H1 (cell line): ENCODE measurements at regions not wholly inside any gene's neighbourhood (a gene's known extent, or its start where the extent isn't known, plus 50 kb on each side); places are given as distances from the start of the nearest gene placed in this dataset.

ENCODE experiments used
- CTCF ChIA-PET: fragments of 300-600 bp; sonication (Branson Sonifier 250); formaldehyde crosslinking; loops from one replicate; lab custom pipeline; 2021; ENCODE audit not compliant: partially characterized antibody; lab: Charles Lee
- POLR2A ChIA-PET: fragments of 300-600 bp; sonication (Branson Sonifier 250); formaldehyde crosslinking; loops from one replicate; lab custom pipeline; 2021; ENCODE audit warnings: inconsistent platforms; ENCODE audit not compliant: partially characterized antibody; lab: Charles Lee
- DNase-seq, 2 experiments: peaks; one replicate each; pipeline versions ENCODE4 v3.0.0 to v3.0.0-alpha.2; 2010 to 2022; ENCODE audit warnings: low spot score in 2 of 2, low read depth in 1 of 2, mixed read lengths in 1 of 2
- FAIRE-seq: peaks from 2 replicates; lab custom pipeline; 2011; peaks lifted over from hg19 to GRCh38; lab: Jason Lieb, UNC
- H2AFZ ChIP-seq: 2 replicates; pipeline ENCODE4 v1.8.1; 2012; ENCODE audit warnings: low read length, inconsistent platforms
- H2AK5ac ChIP-seq: 2 replicates; pipeline ENCODE4 v1.6.1; 2013; ENCODE audit warnings: low read depth, low read length
- H2BK120ac ChIP-seq: replicated peaks from 2 replicates; pipeline ENCODE3; 2013; ENCODE audit warnings: low read depth, low read length, inconsistent platforms
- H2BK12ac ChIP-seq: 2 replicates; pipeline ENCODE4 v1.6.1; 2013; ENCODE audit warnings: low read depth, low read length
- H2BK15ac ChIP-seq: 2 replicates; pipeline ENCODE4 v1.6.1; 2013; ENCODE audit warnings: low read length
- H2BK20ac ChIP-seq: 2 replicates; pipeline ENCODE4 v1.6.1; 2013; ENCODE audit warnings: low read length
- H2BK5ac ChIP-seq: 2 replicates; pipeline ENCODE4 v1.6.1; 2013; ENCODE audit warnings: low read depth, low read length
- H3K14ac ChIP-seq: 2 replicates; pipeline ENCODE4 v1.6.1; 2013; ENCODE audit warnings: inconsistent platforms; ENCODE audit not compliant: insufficient read length
- H3K18ac ChIP-seq: 2 replicates; pipeline ENCODE4 v1.6.1; 2013; ENCODE audit warnings: low read length; ENCODE audit errors: extremely low read depth
- H3K23ac ChIP-seq: 2 replicates; pipeline ENCODE4 v1.6.1; 2013; ENCODE audit warnings: inconsistent platforms; ENCODE audit not compliant: insufficient read length
- H3K23me2 ChIP-seq: 2 replicates; pipeline ENCODE4 v1.6.1; 2013; ENCODE audit warnings: low read depth, low read length
- H3K27ac ChIP-seq: 2 replicates; pipeline ENCODE4 v1.6.1; 2011; ENCODE audit warnings: low read depth, low read length, inconsistent platforms
- H3K27me3 ChIP-seq, 4 experiments: replicated peaks in 1 of 4; 1 replicate in 1 of 4; 2 replicates in 3 of 4; pipeline versions ENCODE4 v1.6.1 to v1.8.1; 2011 to 2013; ENCODE audit warnings: low read length in 3 of 4, mild to moderate bottlenecking in 3 of 4, inconsistent platforms in 2 of 4, mixed read lengths in 2 of 4, moderate library complexity in 1 of 4; ENCODE audit not compliant: control insufficient read depth in 3 of 4, insufficient read depth in 3 of 4; ENCODE audit errors: extremely low read depth in 1 of 4
- H3K36me3 ChIP-seq, 4 experiments: 2 replicates each; pipeline versions ENCODE4 v1.6.1 to v1.8.1; 2011 to 2013; ENCODE audit warnings: mild to moderate bottlenecking in 4 of 4, low read length in 3 of 4, moderate library complexity in 2 of 4, control low read depth in 1 of 4, inconsistent platforms in 1 of 4; ENCODE audit not compliant: insufficient read depth in 4 of 4, control insufficient read depth in 2 of 4
- H3K4ac ChIP-seq: replicated peaks from 2 replicates; pipeline ENCODE3; 2013; ENCODE audit warnings: low read length, low read depth, mixed read lengths, inconsistent platforms; ENCODE audit not compliant: insufficient read length
- H3K4me1 ChIP-seq, 4 experiments: replicated peaks in 1 of 4; 1 replicate in 1 of 4; 2 replicates in 3 of 4; pipeline versions ENCODE4 v1.6.1 to v1.8.1; 2011 to 2013; ENCODE audit warnings: low read length in 3 of 4, inconsistent platforms in 2 of 4, mixed read lengths in 1 of 4; ENCODE audit not compliant: insufficient read depth in 4 of 4, control insufficient read depth in 3 of 4
- H3K4me2 ChIP-seq, 2 experiments: 2 replicates each; pipeline versions ENCODE4 v1.6.1 to v1.8.1; 2011 to 2013; ENCODE audit warnings: low read depth in 2 of 2, low read length in 2 of 2, control low read depth in 1 of 2, inconsistent platforms in 1 of 2, mild to moderate bottlenecking in 1 of 2; ENCODE audit not compliant: insufficient read depth in 1 of 2
- H3K4me3 ChIP-seq, 4 experiments: fragments of 200-600, 300-600 bp in 1 of 4; sonication (generic), shearing (Covaris generic), sonication (Bioruptor Twin) in 1 of 4; 2 replicates each; pipeline versions ENCODE4 v1.5.1 to v1.8.1; 2011 to 2016; ENCODE audit warnings: low read length in 4 of 4, low read depth in 3 of 4, control low read depth in 2 of 4, inconsistent platforms in 2 of 4, mild to moderate bottlenecking in 2 of 4, mixed read lengths in 1 of 4, moderate library complexity in 1 of 4; ENCODE audit not compliant: insufficient read depth in 2 of 4; ENCODE audit errors: extremely low read depth in 1 of 4
- H3K56ac ChIP-seq: replicated peaks from 2 replicates; pipeline ENCODE3; 2013; ENCODE audit warnings: low read depth, mild to moderate bottlenecking, mixed read lengths, low read length, inconsistent platforms; ENCODE audit not compliant: insufficient read length
- H3K79me1 ChIP-seq: 2 replicates; pipeline ENCODE4 v1.6.1; 2013; ENCODE audit warnings: low read depth, low read length, control low read depth
- H3K79me2 ChIP-seq, 2 experiments: 2 replicates each; pipeline versions ENCODE4 v1.6.1 to v1.8.1; 2012 to 2013; ENCODE audit warnings: low read length in 2 of 2, mild to moderate bottlenecking in 2 of 2, inconsistent platforms in 1 of 2; ENCODE audit not compliant: insufficient read depth in 2 of 2, control insufficient read depth in 1 of 2
- H3K9ac ChIP-seq, 4 experiments: replicated peaks in 1 of 4; 1 replicate in 1 of 4; 2 replicates in 3 of 4; pipeline versions ENCODE4 v1.6.1 to v1.8.1; 2011 to 2013; ENCODE audit warnings: low read depth in 3 of 4, low read length in 3 of 4, control low read depth in 2 of 4, mild to moderate bottlenecking in 2 of 4, moderate library complexity in 2 of 4, inconsistent platforms in 1 of 4; ENCODE audit errors: extremely low read depth in 1 of 4
- H3K9me3 ChIP-seq, 2 experiments: 2 replicates each; pipeline versions ENCODE4 v1.6.1 to v1.8.1; 2012 to 2013; ENCODE audit warnings: mild to moderate bottlenecking in 2 of 2, moderate library complexity in 2 of 2, control low read depth in 1 of 2, inconsistent platforms in 1 of 2, low read depth in 1 of 2, low read length in 1 of 2, mixed read lengths in 1 of 2; ENCODE audit not compliant: insufficient read depth in 2 of 2
- H4K20me1 ChIP-seq, 2 experiments: replicated peaks in 1 of 2; 2 replicates each; pipeline versions ENCODE3 to v1.8.1; 2011 to 2013; ENCODE audit warnings: inconsistent platforms in 2 of 2, low read length in 2 of 2, mild to moderate bottlenecking in 1 of 2; ENCODE audit not compliant: insufficient read depth in 2 of 2, control insufficient read depth in 1 of 2
- H4K5ac ChIP-seq: 2 replicates; pipeline ENCODE4 v1.6.1; 2013; ENCODE audit warnings: low read length, low read depth, mixed read lengths, inconsistent platforms; ENCODE audit not compliant: insufficient read length
- H4K8ac ChIP-seq: 2 replicates; pipeline ENCODE4 v1.8.0; 2013; ENCODE audit warnings: mild to moderate bottlenecking, moderate library complexity, low read length, inconsistent platforms; ENCODE audit not compliant: insufficient read depth; ENCODE audit errors: extremely low read depth
- H4K91ac ChIP-seq: replicated peaks from 2 replicates; pipeline ENCODE3; 2013; ENCODE audit warnings: low read length, mixed read lengths, inconsistent platforms; ENCODE audit not compliant: insufficient read length
- JUN ChIP-seq: IDR thresholded peaks from 2 replicates; pipeline ENCODE4 v1.6.1; 2011; ENCODE audit warnings: low read depth, mild to moderate bottlenecking, improper control_type of control experiment, low read length
- POU5F1 ChIP-seq: IDR thresholded peaks from 2 replicates; pipeline ENCODE4 v1.6.1; 2011; ENCODE audit warnings: low read depth, mild to moderate bottlenecking, low read length, moderate library complexity
- WGBS, 2 experiments: shearing (Covaris generic) in 1 of 2; methylation state at CpG; one replicate each; pipeline versions ENCODE4 v1.1.6 to v1.1.7; 2013 to 2015; ENCODE audit warnings: low lambda C conversion rate in 2 of 2, mixed read lengths in 2 of 2, inconsistent platforms in 1 of 2, low coverage in 1 of 2, missing lambda C conversion rate in 1 of 2; ENCODE audit not compliant: insufficient replicate concordance in 2 of 2, insufficient coverage in 1 of 2, insufficient read length in 1 of 2; ENCODE audit errors: extremely low coverage in 1 of 2, missing lambda C conversion rate in 1 of 2; 5-methylcytosine and 5-hydroxymethylcytosine counted together

DNA sequence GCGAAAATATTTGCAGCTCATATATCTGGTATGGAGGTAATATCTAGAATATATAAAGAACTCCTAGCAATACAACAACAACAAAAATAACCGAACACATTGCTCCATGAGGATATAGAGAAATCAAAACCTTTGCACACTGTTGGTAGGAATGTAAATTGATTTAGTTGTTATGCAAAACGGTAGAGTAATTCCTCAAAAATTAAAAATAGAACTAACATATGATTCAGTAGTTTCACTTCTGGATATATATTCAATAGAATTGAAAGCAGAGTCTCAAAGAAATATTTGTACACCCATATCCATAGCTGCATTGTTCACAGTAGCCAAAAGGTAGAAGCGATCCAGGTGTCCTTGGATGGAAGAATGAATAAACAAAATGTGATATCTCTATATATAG, 203.0 kb upstream of the CNKSR2 start:
- WGBS, 2 experiments = 88% methylated on average over 4 of the region's 4 CpGs; no CpG with 5 or more reads in 1 of the 2 experiments

More for the DNA sequence above, 203.0 kb upstream of the CNKSR2 start:
- no peaks in the 10 kb centered on the region for H3K79me2 ChIP-seq
- no peak overlapping the region for H3K18ac ChIP-seq
- H3K14ac ChIP-seq = no peak overlapping the region
- no peak overlapping the region for H2BK12ac ChIP-seq
- no peaks in the 10 kb centered on the region for H3K36me3 ChIP-seq
- no peak overlapping the region for H3K4ac ChIP-seq
- no peak overlapping the region for H4K91ac ChIP-seq
- no peak overlapping the region for H3K4me2 ChIP-seq
- no peak overlapping the region for H4K5ac ChIP-seq
- FAIRE-seq = no peak
- H3K4me1 ChIP-seq = peaks cover 0 to 3% (median 0%) of the 10 kb centered on the region in 4 experiments; a peak in 1 of 7 replicates
- DNase-seq = no peak
- no peak overlapping the region for H3K23ac ChIP-seq
- no peak overlapping the region for H2BK120ac ChIP-seq
- H3K56ac ChIP-seq = no peak overlapping the region
- no peak overlapping the region for H2AFZ ChIP-seq
- no peaks in the 10 kb centered on the region for H3K79me1 ChIP-seq
- POLR2A ChIA-PET = no interaction called here
- no peak overlapping the region for H2BK15ac ChIP-seq
- H3K4me3 ChIP-seq = no peak overlapping the region
- H2BK20ac ChIP-seq = no peak overlapping the region
- no peaks in the 10 kb centered on the region for H3K9me3 ChIP-seq
- TF ChIP-seq JUN (no peak), POU5F1 (no peak)
- CTCF ChIA-PET = no interaction called here
- H2AK5ac ChIP-seq = no peak overlapping the region
- H4K20me1 ChIP-seq = no peaks in the 10 kb centered on the region
- H2BK5ac ChIP-seq = no peak overlapping the region
- no peaks in the 10 kb centered on the region for H3K23me2 ChIP-seq
- H3K27ac ChIP-seq = no peak overlapping the region
- H3K9ac ChIP-seq = no peak overlapping the region
- H3K27me3 ChIP-seq = no peaks in the 10 kb centered on the region
- H4K8ac ChIP-seq = no peak overlapping the region
